Sigmoid colon (tissue), 4 donors: ENCODE measurements at regions not wholly inside any gene's neighbourhood (a gene's known extent, or its start where the extent isn't known, plus 50 kb on each side); places are given as distances from the start of the nearest gene placed in this dataset.

Experiments used
- EP300 ChIP-seq, 4 donors: sonication (generic); formaldehyde crosslinking; IDR thresholded peaks; one replicate each; pipeline ENCODE4 v1.6.1; 2017; ENCODE audit warnings: antibody characterized with exemption in 4 of 4
- POLR2A ChIP-seq, 2 donors: fragments of 450-650 bp; IDR thresholded peaks; one replicate each; pipeline ENCODE4 v1.6.1; 2016; ENCODE audit warnings: antibody characterized with exemption in 2 of 2, mild to moderate bottlenecking in 2 of 2, moderate library complexity in 2 of 2
- TF ChIP-seq, protein P1 (sequence below), 4 experiments: fragments of 450-650 bp in 3 of 4; fragments of 200-600 bp in 1 of 4; IDR thresholded peaks; one replicate each; pipeline ENCODE4 v1.5.1; 2016 to 2019; ENCODE audit warnings: antibody characterized with exemption in 4 of 4, mild to moderate bottlenecking in 3 of 4, moderate library complexity in 2 of 4

DNA sequence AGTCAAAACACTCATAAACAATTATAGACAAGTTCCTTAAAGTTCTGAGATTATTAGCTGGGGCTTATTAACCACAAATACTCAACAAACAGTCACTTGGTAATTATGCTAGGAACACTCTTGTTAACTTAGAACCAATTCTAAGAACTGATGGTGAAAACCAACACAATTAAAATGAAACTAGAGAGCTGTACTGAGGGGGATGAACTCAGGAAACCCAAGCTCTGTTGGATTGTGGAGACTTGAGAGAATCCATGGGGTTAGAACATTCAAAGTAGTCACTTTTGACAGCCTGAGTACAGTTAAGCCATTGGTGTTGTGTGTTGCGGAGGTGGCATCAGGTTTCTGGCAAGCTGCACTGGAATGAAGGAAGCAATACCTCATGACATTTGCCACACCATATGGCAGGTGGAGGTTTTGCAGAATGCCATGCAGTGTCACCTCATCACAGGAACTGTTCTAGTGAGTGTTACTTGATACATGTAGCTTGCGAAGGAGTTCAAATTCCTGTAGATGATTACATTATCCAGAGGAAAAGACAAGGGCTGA lies 480.9 kb upstream of the CD180 start:
- TF ChIP-seq, protein P1, sequence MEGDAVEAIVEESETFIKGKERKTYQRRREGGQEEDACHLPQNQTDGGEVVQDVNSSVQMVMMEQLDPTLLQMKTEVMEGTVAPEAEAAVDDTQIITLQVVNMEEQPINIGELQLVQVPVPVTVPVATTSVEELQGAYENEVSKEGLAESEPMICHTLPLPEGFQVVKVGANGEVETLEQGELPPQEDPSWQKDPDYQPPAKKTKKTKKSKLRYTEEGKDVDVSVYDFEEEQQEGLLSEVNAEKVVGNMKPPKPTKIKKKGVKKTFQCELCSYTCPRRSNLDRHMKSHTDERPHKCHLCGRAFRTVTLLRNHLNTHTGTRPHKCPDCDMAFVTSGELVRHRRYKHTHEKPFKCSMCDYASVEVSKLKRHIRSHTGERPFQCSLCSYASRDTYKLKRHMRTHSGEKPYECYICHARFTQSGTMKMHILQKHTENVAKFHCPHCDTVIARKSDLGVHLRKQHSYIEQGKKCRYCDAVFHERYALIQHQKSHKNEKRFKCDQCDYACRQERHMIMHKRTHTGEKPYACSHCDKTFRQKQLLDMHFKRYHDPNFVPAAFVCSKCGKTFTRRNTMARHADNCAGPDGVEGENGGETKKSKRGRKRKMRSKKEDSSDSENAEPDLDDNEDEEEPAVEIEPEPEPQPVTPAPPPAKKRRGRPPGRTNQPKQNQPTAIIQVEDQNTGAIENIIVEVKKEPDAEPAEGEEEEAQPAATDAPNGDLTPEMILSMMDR (IDR thresholded peaks at IDR 0.05): no peak
- TF ChIP-seq EP300 (IDR thresholded peaks at IDR 0.05): no peak
- TF ChIP-seq POLR2A (IDR thresholded peaks at IDR 0.05): no peak
